ENCODE measurements at regions not wholly inside any gene's neighbourhood (a gene's known extent, or its start where the extent isn't known, plus 50 kb on each side); places are given as distances from the start of the nearest gene placed in this dataset.

GRCh38 chr3:74263031-74263430 lies 351.4 kb downstream of the CNTN3 start:
- TF ChIP-seq CTCF (IDR thresholded peaks at IDR 0.05) (no peak), POLR2A (IDR thresholded peaks at IDR 0.05) (no peak)

Measured in esophagus squamous epithelium (tissue), 4 donors.